ENCODE measurements at regions not wholly inside any gene's neighbourhood (a gene's known extent, or its start where the extent isn't known, plus 50 kb on each side); places are given as distances from the start of the nearest gene placed in this dataset.

DNA sequence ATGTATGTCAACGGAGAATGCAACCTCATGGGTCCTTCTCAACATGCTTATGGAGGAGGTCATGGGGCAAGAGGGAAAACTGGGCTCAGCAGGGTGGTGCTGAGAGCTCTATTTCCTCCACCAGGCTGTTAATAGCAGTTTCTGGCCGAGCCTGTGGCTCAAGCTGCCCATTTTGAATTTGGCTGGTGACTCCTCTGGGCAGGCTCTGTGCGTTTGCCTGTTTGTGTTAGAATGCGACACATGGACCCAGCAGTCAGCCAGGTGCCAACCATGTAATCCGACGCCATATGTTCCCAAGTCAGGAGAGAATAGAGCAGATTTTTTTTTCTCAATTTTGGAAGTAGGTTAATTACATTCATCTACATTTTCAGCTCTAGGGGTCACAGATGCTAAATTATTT, 387.7 kb upstream of the CLINT1 start:
- Mint-ChIP-seq H3K27ac (ENCODE audit: unreplicated experiment) (no peak overlapping the region), H3K9me3 (no peaks in the 10 kb centered on the region), H3K27me3 (ENCODE audit: low read depth) (peaks cover 3% of the 10 kb centered on the region), H3K36me3 (ENCODE audit: low read depth) (no peaks in the 10 kb centered on the region), H3K4me1 (no peaks in the 10 kb centered on the region), H3K4me3 (no peak overlapping the region)
- no peak for DNase-seq (ENCODE audit: low read depth, low spot score)
- TF ChIP-seq, protein P1, sequence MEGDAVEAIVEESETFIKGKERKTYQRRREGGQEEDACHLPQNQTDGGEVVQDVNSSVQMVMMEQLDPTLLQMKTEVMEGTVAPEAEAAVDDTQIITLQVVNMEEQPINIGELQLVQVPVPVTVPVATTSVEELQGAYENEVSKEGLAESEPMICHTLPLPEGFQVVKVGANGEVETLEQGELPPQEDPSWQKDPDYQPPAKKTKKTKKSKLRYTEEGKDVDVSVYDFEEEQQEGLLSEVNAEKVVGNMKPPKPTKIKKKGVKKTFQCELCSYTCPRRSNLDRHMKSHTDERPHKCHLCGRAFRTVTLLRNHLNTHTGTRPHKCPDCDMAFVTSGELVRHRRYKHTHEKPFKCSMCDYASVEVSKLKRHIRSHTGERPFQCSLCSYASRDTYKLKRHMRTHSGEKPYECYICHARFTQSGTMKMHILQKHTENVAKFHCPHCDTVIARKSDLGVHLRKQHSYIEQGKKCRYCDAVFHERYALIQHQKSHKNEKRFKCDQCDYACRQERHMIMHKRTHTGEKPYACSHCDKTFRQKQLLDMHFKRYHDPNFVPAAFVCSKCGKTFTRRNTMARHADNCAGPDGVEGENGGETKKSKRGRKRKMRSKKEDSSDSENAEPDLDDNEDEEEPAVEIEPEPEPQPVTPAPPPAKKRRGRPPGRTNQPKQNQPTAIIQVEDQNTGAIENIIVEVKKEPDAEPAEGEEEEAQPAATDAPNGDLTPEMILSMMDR (conservative IDR thresholded peaks at IDR 0.05), result no peak

DNA sequence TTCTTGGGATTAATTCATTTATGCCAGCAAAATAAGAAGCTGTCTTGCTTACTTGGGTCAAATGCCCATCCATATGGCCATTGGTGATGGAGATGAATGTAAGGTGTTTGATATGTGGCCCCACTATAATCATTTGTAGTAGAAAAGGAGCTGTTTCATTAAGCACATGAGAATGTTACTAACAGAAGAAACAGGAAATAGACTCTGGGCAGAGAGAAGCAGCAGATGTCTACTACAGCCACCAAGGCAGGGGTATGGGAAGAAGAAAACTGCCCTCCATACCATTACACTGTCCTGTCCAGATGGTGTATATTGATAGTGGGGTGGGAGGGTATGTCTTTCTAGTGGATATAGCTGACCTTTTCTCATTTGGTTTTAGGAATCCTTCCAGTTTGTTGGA, 386.6 kb upstream of the CLINT1 start:
- DNase-seq (ENCODE audit: low read depth, low spot score), result no peak
- Mint-ChIP-seq H3K9me3 (no peaks in the 10 kb centered on the region), H3K4me3 (no peak overlapping the region), H3K27ac (ENCODE audit: unreplicated experiment) (no peak overlapping the region), H3K4me1 (no peaks in the 10 kb centered on the region), H3K27me3 (ENCODE audit: low read depth) (peaks cover 5% of the 10 kb centered on the region), H3K36me3 (ENCODE audit: low read depth) (no peaks in the 10 kb centered on the region)
- TF ChIP-seq, protein P1 (conservative IDR thresholded peaks at IDR 0.05), result no peak

DNA sequence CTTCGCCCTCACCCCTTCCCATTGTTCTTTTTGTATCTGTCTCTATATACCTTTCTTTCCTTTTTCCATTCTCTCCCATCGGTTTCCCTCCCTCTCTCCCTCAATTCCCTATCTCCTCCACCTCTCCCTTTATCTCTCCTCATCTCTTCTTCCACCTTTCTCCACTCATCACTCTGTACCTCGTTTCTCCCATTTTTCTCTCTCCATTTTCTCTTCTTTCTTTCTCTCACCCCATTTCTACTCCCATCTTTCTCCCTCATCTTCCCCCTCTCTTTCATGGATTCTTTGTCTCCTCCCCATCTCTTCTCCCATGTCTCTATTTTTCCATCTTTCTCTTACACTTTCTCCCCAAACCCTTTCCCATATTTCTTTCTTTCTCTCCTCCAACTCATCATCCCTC, 385.9 kb upstream of the CLINT1 start:
- TF ChIP-seq, protein P1 (conservative IDR thresholded peaks at IDR 0.05), result no peak

DNA sequence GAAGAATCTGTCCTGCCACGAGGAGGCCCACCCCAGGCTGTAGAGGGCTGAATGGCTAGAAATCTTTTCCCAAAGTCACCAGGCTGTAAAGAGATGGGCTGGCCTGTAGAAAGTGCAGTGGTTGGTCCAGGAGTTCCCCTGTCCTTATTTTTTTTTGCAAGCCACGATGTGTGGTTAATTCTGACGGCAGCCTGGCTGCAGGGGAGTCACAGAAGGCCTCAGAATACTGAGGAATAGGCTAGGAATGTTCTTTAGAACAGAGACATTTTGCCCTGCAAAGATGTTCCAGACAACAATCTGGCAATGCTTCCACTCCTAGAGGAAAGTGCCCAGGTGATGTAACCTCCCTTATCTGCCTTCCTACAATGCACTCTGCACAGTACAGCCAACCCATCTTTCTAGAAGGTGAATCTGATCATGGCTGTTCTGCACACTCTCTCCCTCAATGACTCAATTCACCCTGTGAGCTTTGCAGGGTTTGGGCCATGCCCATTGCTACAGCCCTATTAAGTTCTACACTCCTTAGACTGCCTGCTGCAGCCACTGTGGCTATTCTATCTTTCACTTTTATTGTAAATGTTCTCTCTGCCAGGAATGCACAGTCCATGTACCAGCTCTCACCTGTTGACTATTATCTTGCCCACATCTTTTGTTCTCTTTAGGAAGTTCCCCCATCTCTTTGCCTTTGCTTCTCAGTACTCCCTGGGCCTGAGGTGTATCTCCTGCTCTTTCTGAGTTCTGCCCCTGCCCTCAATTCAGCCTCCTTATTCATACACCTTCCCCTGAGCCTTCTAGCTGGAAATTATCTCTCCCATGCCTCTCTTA, 377.8 kb upstream of the CLINT1 start:
- TF ChIP-seq, protein P1 (conservative IDR thresholded peaks at IDR 0.05), result no peak
- Mint-ChIP-seq H3K4me1 (no peaks in the 10 kb centered on the region), H3K9me3 (no peaks in the 10 kb centered on the region), H3K27me3 (ENCODE audit: low read depth) (peaks cover 7% of the 10 kb centered on the region), H3K36me3 (ENCODE audit: low read depth) (no peaks in the 10 kb centered on the region), H3K27ac (ENCODE audit: unreplicated experiment) (no peak overlapping the region), H3K4me3 (no peak overlapping the region)
- no peak for DNase-seq (ENCODE audit: low read depth, low spot score)

More for the DNA sequence above, 385.9 kb upstream of the CLINT1 start:
- Mint-ChIP-seq H3K4me1 (no peaks in the 10 kb centered on the region), H3K36me3 (ENCODE audit: low read depth) (no peaks in the 10 kb centered on the region), H3K9me3 (no peaks in the 10 kb centered on the region), H3K27ac (ENCODE audit: unreplicated experiment) (no peak overlapping the region), H3K27me3 (ENCODE audit: low read depth) (peaks cover 5% of the 10 kb centered on the region), H3K4me3 (no peak overlapping the region)
- DNase-seq (ENCODE audit: low read depth, low spot score), result no peak

DNA sequence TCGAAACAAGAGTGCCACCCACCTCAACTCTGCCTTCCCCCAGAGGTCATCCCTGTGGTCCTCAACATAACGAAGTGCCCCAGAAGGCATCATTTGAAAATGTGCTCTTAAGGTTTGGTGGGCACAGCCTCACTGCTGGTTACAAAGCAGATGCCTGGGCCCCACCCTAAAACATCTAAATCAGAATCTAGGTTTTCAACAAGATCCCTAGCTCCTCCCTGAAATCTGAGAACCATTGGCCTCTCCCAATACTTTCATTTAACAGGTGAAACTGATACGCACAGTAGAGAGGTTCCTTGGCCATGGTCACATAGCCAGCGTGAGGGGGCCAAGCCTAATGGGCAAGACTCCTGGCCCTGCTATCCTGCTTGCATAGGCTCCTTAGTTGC, 376.2 kb upstream of the CLINT1 start:
- Mint-ChIP-seq H3K27me3 (ENCODE audit: low read depth) (peaks cover 4% of the 10 kb centered on the region), H3K4me3 (no peak overlapping the region), H3K9me3 (no peaks in the 10 kb centered on the region), H3K27ac (ENCODE audit: unreplicated experiment) (no peak overlapping the region), H3K4me1 (no peaks in the 10 kb centered on the region), H3K36me3 (ENCODE audit: low read depth) (no peaks in the 10 kb centered on the region)
- DNase-seq (ENCODE audit: low read depth, low spot score), result no peak
- TF ChIP-seq, protein P1 (conservative IDR thresholded peaks at IDR 0.05), result no peak

All from neural crest cell (in vitro differentiated cells).